HG02884 (cell line): ENCODE measurements at regions not wholly inside any gene's neighbourhood (a gene's known extent, or its start where the extent isn't known, plus 50 kb on each side); places are given as distances from the start of the nearest gene placed in this dataset.

Source experiments
- ATAC-seq: cut with Tn5 transposase; IDR thresholded peaks from one replicate; pipeline ENCODE4 v1.9.1; 2021; ENCODE audit warnings: mild to moderate bottlenecking, moderate library complexity; ENCODE audit not compliant: unreplicated experiment

- ATAC-seq = no peak
Observed at GRCh38 chr3:8237893-8238292, 263.7 kb upstream of the LMCD1 start.

GRCh38 chr3:8238432-8238831 lies 263.2 kb upstream of the LMCD1 start:
- ATAC-seq = no peak

DNA sequence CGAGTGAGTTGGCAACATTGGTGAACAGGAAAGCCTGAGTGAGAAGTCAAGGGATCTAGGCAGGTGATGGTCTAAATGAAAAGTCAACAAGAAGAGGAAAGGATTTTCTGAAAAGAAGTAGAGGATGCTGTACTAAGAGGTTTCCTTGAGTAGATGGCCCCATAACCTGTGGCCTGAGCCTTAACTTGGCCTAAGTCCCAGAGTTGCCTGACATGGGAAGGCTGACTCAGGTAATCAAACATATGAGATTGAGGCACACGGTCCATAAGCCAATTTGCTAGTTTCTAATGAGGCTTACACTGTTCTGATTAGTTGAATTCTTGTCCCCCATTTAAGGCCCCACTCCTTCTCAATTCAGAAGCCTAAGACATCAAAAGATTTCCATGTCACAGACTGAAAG lies 262.5 kb upstream of the LMCD1 start:
- no peak for ATAC-seq

GRCh38 chr3:8239718-8240695 lies 261.6 kb upstream of the LMCD1 start:
- ATAC-seq = peak; percentile 98

- no peak for ATAC-seq
Observed at GRCh38 chr3:8246070-8246469, 255.6 kb upstream of the LMCD1 start.

DNA sequence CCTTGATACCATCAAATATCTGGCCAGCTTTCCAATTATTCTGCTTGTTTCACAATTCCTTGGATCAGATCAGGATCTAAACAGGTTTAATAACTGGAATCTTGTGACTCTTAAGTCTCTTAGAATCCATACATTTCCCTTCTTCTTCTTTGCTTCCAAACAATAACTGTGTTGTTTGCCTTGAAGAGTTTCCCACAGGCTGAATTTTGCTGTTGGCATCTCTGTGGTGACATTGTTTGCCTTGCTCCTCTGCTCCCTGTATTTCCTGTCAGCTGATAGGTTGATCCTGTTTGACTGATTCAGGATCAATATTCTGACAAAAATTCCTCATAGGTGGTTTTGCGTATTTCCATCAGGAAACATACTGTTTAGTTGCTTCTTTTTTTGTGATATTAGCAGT lies 248.4 kb upstream of the LMCD1 start:
- ATAC-seq = no peak

- ATAC-seq = no peak
Observed at GRCh38 chr3:8254489-8254888, 247.1 kb upstream of the LMCD1 start.

- ATAC-seq = no peak
Observed at GRCh38 chr3:8255725-8256124, 245.9 kb upstream of the LMCD1 start.

DNA sequence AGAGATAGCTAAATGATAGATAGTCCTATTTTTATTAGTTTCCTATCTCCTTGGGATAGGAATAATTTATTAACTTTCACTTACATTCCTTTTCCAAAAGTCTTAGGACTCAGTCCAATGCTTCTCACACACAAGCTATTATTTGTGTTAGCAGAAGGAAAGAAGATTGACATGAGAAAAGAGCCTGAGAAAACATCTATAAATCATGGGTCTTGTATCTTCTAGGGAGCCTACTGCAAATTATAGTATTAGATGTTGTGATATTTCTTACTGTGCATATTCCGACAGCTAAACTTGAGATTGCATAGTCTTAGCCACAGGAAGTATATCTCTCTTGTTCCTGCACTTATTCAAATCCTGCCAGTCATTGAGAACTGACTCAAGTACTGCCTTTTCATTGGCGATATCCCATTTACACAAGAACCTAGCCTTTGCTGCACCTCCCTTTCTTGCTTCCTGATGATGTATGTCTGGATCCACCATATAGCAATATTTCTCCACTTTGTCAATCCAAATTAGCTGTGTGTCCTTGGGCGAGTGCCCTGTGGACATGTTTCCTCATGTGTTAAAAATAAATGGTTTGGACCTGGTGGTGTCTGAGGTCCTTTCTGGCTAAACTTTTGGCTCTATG lies 245.1 kb upstream of the LMCD1 start:
- ATAC-seq = no peak

GRCh38 chr3:8261018-8261417 lies 240.6 kb upstream of the LMCD1 start:
- no peak for ATAC-seq

- ATAC-seq = no peak
Observed at GRCh38 chr3:8266730-8267131, 234.9 kb upstream of the LMCD1 start.

GRCh38 chr3:8273479-8273878 lies 228.1 kb upstream of the LMCD1 start:
- no peak for ATAC-seq

GRCh38 chr3:8276056-8276455 lies 225.6 kb upstream of the LMCD1 start:
- no peak for ATAC-seq

DNA sequence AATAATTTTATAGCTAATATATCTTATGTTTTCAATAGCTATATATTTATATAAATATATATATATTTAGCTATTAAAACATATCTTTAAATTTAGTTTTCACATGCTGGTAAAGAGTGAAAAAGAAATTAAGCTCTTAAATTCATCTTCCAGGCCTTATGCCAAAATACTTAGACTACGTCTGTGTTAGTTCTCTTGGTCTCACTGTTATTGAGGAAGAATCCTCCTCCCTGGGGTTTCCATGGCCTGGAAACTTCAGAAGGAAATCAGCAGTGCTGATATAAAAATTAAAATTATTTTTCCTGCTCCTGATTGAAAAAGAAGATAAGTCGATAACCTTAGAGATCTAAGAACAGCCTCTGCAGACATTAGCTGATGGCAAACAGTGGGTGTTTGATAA lies 225.1 kb upstream of the LMCD1 start:
- no peak for ATAC-seq

DNA sequence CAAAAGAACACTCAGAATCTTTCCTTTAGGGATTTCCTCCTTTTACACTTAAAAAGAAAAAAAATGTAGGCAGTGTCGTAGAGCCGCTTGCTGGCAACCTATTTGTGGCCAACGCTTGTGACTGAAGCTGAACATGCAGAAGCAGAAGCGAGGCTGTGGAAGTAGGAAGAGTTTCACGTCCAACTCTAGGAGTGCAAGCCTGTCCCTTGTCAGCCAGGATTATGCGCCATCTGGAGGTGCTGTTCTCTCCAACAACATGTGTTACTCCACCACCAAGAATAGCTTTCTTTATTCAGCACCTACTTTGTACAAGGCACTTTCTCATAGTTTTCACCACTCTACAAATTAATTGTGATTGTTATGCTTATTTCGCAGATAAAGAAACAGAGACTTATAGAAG lies 223.2 kb upstream of the LMCD1 start:
- no peak for ATAC-seq

DNA sequence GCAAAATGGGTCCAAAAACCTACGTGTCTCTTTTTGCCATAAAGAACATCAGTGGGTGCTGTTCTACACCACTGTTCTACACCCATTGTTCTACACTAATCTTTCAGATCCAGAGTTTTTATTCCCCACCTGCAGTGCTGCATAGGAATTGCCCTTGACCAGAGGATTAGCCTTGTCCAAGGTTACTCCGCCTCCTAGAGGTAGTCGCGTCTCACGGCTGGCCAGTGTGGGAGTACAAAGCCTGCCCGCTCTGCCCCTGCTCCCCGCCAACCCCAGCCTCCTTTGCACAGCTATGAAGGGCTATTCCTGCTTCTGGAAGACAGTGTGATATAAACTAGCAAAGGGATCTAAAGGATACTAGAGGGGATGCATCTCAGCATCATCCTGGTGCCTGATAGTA lies 222.1 kb upstream of the LMCD1 start:
- ATAC-seq = no peak

- ATAC-seq = no peak
Observed at GRCh38 chr3:8279886-8280550, 221.6 kb upstream of the LMCD1 start.

GRCh38 chr3:8282541-8283165 lies 219.0 kb upstream of the LMCD1 start:
- no peak for ATAC-seq

GRCh38 chr3:8283193-8283592 lies 218.4 kb upstream of the LMCD1 start:
- ATAC-seq = no peak

DNA sequence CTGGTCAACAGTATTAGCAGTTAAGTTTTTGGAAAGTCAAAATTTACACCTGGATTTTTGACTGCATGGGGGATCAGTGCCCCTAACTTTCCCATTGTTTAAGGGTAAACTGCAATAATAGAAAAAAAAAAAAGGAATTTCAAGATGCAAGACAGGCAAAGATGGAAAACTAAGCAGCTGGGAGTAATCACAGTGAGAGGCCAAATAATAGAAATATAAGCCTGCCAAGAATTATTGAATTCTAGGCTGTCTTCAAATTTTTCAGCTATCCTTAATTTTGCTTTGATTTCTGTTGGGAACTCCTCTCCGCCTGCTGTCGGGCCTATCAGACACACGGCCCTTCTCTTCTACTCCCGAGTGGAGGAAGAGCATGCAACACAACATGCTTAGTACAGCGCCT lies 215.5 kb upstream of the LMCD1 start:
- no peak for ATAC-seq

- ATAC-seq = no peak
Observed at GRCh38 chr3:8286749-8287148, 214.9 kb upstream of the LMCD1 start.
